DND-41 (cell line): ENCODE measurements at regions not wholly inside any gene's neighbourhood (a gene's known extent, or its start where the extent isn't known, plus 50 kb on each side); places are given as distances from the start of the nearest gene placed in this dataset.

Experiments used
- EZH2 ChIP-seq: IDR thresholded peaks from 3 replicates; pipeline ENCODE4 v1.6.1; 2012; ENCODE audit warnings: borderline replicate concordance, low read depth, mild to moderate bottlenecking, moderate library complexity, low read length, inconsistent platforms; ENCODE audit not compliant: severe bottlenecking
- TF ChIP-seq, protein P1 (sequence below): IDR thresholded peaks from 2 replicates; pipeline ENCODE4 v1.5.1; 2012; ENCODE audit warnings: borderline replicate concordance, low read length, moderate library complexity, mild to moderate bottlenecking; ENCODE audit not compliant: poor library complexity, severe bottlenecking; ENCODE audit errors: extremely low read depth

- TF ChIP-seq, protein P1, sequence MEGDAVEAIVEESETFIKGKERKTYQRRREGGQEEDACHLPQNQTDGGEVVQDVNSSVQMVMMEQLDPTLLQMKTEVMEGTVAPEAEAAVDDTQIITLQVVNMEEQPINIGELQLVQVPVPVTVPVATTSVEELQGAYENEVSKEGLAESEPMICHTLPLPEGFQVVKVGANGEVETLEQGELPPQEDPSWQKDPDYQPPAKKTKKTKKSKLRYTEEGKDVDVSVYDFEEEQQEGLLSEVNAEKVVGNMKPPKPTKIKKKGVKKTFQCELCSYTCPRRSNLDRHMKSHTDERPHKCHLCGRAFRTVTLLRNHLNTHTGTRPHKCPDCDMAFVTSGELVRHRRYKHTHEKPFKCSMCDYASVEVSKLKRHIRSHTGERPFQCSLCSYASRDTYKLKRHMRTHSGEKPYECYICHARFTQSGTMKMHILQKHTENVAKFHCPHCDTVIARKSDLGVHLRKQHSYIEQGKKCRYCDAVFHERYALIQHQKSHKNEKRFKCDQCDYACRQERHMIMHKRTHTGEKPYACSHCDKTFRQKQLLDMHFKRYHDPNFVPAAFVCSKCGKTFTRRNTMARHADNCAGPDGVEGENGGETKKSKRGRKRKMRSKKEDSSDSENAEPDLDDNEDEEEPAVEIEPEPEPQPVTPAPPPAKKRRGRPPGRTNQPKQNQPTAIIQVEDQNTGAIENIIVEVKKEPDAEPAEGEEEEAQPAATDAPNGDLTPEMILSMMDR = no peak
- TF ChIP-seq EZH2 = no peak
Measured at GRCh38 chr4:136558940-136559494, 973.3 kb downstream of the PCDH18 start.
